Immature natural killer cell (primary cell): ENCODE measurements at regions not wholly inside any gene's neighbourhood (a gene's known extent, or its start where the extent isn't known, plus 50 kb on each side); places are given as distances from the start of the nearest gene placed in this dataset.

ENCODE experiments used
- DNase-seq, 3 donors: peaks; one replicate each; pipeline ENCODE4 v3.0.0; 2022; ENCODE audit warnings: mixed read lengths in 1 of 3
- H3K27ac Mint-ChIP-seq, 6 donors: one replicate each; pipeline ENCODE4 v1.8.0; 2020; ENCODE audit warnings: mixed read lengths in 6 of 6, mild to moderate bottlenecking in 5 of 6, inconsistent platforms in 4 of 6, moderate library complexity in 3 of 6
- H3K27me3 Mint-ChIP-seq, 3 donors: one replicate each; pipeline ENCODE4 v1.8.0; 2020 to 2021; ENCODE audit warnings: low read depth in 3 of 3, mild to moderate bottlenecking in 3 of 3, mixed read lengths in 3 of 3, moderate library complexity in 3 of 3, inconsistent platforms in 1 of 3
- H3K36me3 Mint-ChIP-seq, 3 donors: one replicate each; pipeline ENCODE4 v1.8.0; 2020; ENCODE audit warnings: mixed read lengths in 3 of 3, inconsistent platforms in 2 of 3, mild to moderate bottlenecking in 2 of 3
- H3K4me1 Mint-ChIP-seq, 2 donors: one replicate each; pipeline ENCODE4 v1.8.0; 2020; ENCODE audit warnings: inconsistent platforms in 2 of 2, mild to moderate bottlenecking in 2 of 2, mixed read lengths in 2 of 2, moderate library complexity in 1 of 2
- H3K4me3 Mint-ChIP-seq, 5 donors: one replicate each; pipeline ENCODE4 v1.8.0; 2020; ENCODE audit warnings: mild to moderate bottlenecking in 5 of 5, mixed read lengths in 5 of 5, inconsistent platforms in 3 of 5, moderate library complexity in 3 of 5
- H3K9me3 Mint-ChIP-seq, 6 donors: one replicate each; pipeline ENCODE4 v1.8.0; 2020; ENCODE audit warnings: mild to moderate bottlenecking in 6 of 6, mixed read lengths in 6 of 6, inconsistent platforms in 4 of 6, moderate library complexity in 3 of 6

- H3K36me3 Mint-ChIP-seq, result no peaks in the 10 kb centered on the region
- no peak overlapping the region for H3K27ac Mint-ChIP-seq
- H3K27me3 Mint-ChIP-seq, result peaks cover 0 to 2% (median 2%) of the 10 kb centered on the region in 3 donors
- no peak overlapping the region for H3K4me3 Mint-ChIP-seq
- no peaks in the 10 kb centered on the region for H3K4me1 Mint-ChIP-seq
- DNase-seq, result no peak
- no peaks in the 10 kb centered on the region for H3K9me3 Mint-ChIP-seq
Measured at GRCh38 chr14:104286086-104286485, 147.7 kb downstream of the KIF26A start.

- peaks cover 0 to 2% (median 2%) of the 10 kb centered on the region in 3 donors for H3K27me3 Mint-ChIP-seq
- no peak overlapping the region for H3K27ac Mint-ChIP-seq
Measured at GRCh38 chr14:104286496-104286895, 148.1 kb downstream of the KIF26A start.

GRCh38 chr14:104287301-104288009 lies 149.1 kb downstream of the KIF26A start:
- Mint-ChIP-seq H3K4me1 (no peaks in the 10 kb centered on the region), H3K27ac (no peak overlapping the region), H3K4me3 (no peak overlapping the region), H3K9me3 (no peaks in the 10 kb centered on the region), H3K27me3 (peaks cover 0 to 2% (median 2%) of the 10 kb centered on the region in 3 donors), H3K36me3 (no peaks in the 10 kb centered on the region)
- DNase-seq, result no peak

More at GRCh38 chr14:104286496-104286895, 148.1 kb downstream of the KIF26A start:
- DNase-seq, result no peak
- Mint-ChIP-seq H3K4me1 (no peaks in the 10 kb centered on the region), H3K9me3 (no peaks in the 10 kb centered on the region), H3K4me3 (no peak overlapping the region), H3K36me3 (no peaks in the 10 kb centered on the region)

GRCh38 chr14:104288272-104288671 lies 149.9 kb downstream of the KIF26A start:
- Mint-ChIP-seq H3K9me3 (no peaks in the 10 kb centered on the region), H3K4me3 (no peak overlapping the region), H3K4me1 (no peaks in the 10 kb centered on the region), H3K27ac (no peak overlapping the region), H3K36me3 (no peaks in the 10 kb centered on the region), H3K27me3 (peaks cover 0 to 2% (median 1%) of the 10 kb centered on the region in 3 donors)
- DNase-seq, result no peak

GRCh38 chr14:104289507-104289906 lies 151.1 kb downstream of the KIF26A start:
- Mint-ChIP-seq H3K4me3 (no peak overlapping the region), H3K9me3 (no peaks in the 10 kb centered on the region), H3K27ac (no peak overlapping the region), H3K4me1 (no peaks in the 10 kb centered on the region), H3K36me3 (no peaks in the 10 kb centered on the region), H3K27me3 (peaks cover 0 to 2% (median 0%) of the 10 kb centered on the region in 3 donors)
- no peak for DNase-seq

- Mint-ChIP-seq H3K27me3 (peaks cover 0 to 2% (median 0%) of the 10 kb centered on the region in 3 donors), H3K4me3 (no peak overlapping the region), H3K4me1 (no peaks in the 10 kb centered on the region), H3K36me3 (no peaks in the 10 kb centered on the region), H3K9me3 (no peaks in the 10 kb centered on the region), H3K27ac (no peak overlapping the region)
- no peak for DNase-seq
Measured at GRCh38 chr14:104290058-104290667, 151.8 kb downstream of the KIF26A start.

GRCh38 chr14:104290756-104291122 lies 152.4 kb downstream of the KIF26A start:
- Mint-ChIP-seq H3K4me3 (no peak overlapping the region), H3K36me3 (no peaks in the 10 kb centered on the region), H3K9me3 (no peaks in the 10 kb centered on the region), H3K27me3 (peaks cover 0 to 2% (median 2%) of the 10 kb centered on the region in 3 donors), H3K27ac (no peak overlapping the region), H3K4me1 (no peaks in the 10 kb centered on the region)
- no peak for DNase-seq

- H3K4me3 Mint-ChIP-seq, result no peak overlapping the region
- no peaks in the 10 kb centered on the region for H3K9me3 Mint-ChIP-seq
- H3K27me3 Mint-ChIP-seq, result peaks cover 0 to 2% (median 2%) of the 10 kb centered on the region in 3 donors
- DNase-seq, result no peak
- no peaks in the 10 kb centered on the region for H3K4me1 Mint-ChIP-seq
- H3K27ac Mint-ChIP-seq, result no peak overlapping the region
- no peaks in the 10 kb centered on the region for H3K36me3 Mint-ChIP-seq
Measured at GRCh38 chr14:104291123-104292000, 153.0 kb downstream of the KIF26A start.

- Mint-ChIP-seq H3K4me3 (no peak overlapping the region), H3K9me3 (no peaks in the 10 kb centered on the region), H3K27me3 (peaks cover 0 to 2% (median 2%) of the 10 kb centered on the region in 3 donors), H3K4me1 (no peaks in the 10 kb centered on the region), H3K27ac (no peak overlapping the region), H3K36me3 (no peaks in the 10 kb centered on the region)
- no peak for DNase-seq
Measured at GRCh38 chr14:104292084-104292970, 153.9 kb downstream of the KIF26A start.

- H3K36me3 Mint-ChIP-seq, result no peaks in the 10 kb centered on the region
- H3K27me3 Mint-ChIP-seq, result peaks cover 0 to 2% (median 2%) of the 10 kb centered on the region in 3 donors
- H3K9me3 Mint-ChIP-seq, result no peaks in the 10 kb centered on the region
- no peak overlapping the region for H3K4me3 Mint-ChIP-seq
- H3K4me1 Mint-ChIP-seq, result no peaks in the 10 kb centered on the region
- no peak overlapping the region for H3K27ac Mint-ChIP-seq
- no peak for DNase-seq
Measured at GRCh38 chr14:104293231-104293841, 154.9 kb downstream of the KIF26A start.

- H3K4me3 Mint-ChIP-seq, result no peak overlapping the region
- H3K36me3 Mint-ChIP-seq, result no peaks in the 10 kb centered on the region
- H3K9me3 Mint-ChIP-seq, result no peaks in the 10 kb centered on the region
- no peak for DNase-seq
- H3K27ac Mint-ChIP-seq, result no peak overlapping the region
- H3K27me3 Mint-ChIP-seq, result peaks cover 0 to 2% (median 2%) of the 10 kb centered on the region in 3 donors
- no peaks in the 10 kb centered on the region for H3K4me1 Mint-ChIP-seq
Measured at GRCh38 chr14:104293851-104294627, 155.7 kb downstream of the KIF26A start.

GRCh38 chr14:104294628-104294982 lies 156.2 kb downstream of the KIF26A start:
- H3K27me3 Mint-ChIP-seq, result peaks cover under 1 to 3% (median 2%) of the 10 kb centered on the region in 3 donors
- H3K4me1 Mint-ChIP-seq, result no peaks in the 10 kb centered on the region
- no peak overlapping the region for H3K27ac Mint-ChIP-seq
- no peak overlapping the region for H3K4me3 Mint-ChIP-seq
- no peaks in the 10 kb centered on the region for H3K36me3 Mint-ChIP-seq
- no peak for DNase-seq
- H3K9me3 Mint-ChIP-seq, result no peaks in the 10 kb centered on the region
